Fibroblast of mammary gland (primary cell): ENCODE measurements at regions not wholly inside any gene's neighbourhood (a gene's known extent, or its start where the extent isn't known, plus 50 kb on each side); places are given as distances from the start of the nearest gene placed in this dataset.
"Not testable (repeated sequence)": the region's sequence is repeated elsewhere in the genome, so short reads cannot be mapped to it uniquely, and the experiment has no call there.

ENCODE experiments used
- DNase-seq: peaks from one replicate; pipeline ENCODE4 v3.0.0-alpha.2; 2010; ENCODE audit warnings: low read depth
- H3K4me3 ChIP-seq: 2 replicates; pipeline ENCODE4 v1.5.1; 2011; ENCODE audit warnings: low read depth, mild to moderate bottlenecking, low read length, moderate library complexity; ENCODE audit not compliant: control insufficient read depth
- CTCF ChIP-seq: conservative IDR thresholded peaks from 2 replicates; pipeline ENCODE4 v1.5.1; 2011; ENCODE audit warnings: low read depth, low read length, inconsistent platforms; ENCODE audit not compliant: control insufficient read depth, insufficient read depth

- H3K4me3 ChIP-seq, DNase-seq: not testable (repeated sequence)
Observed at GRCh38 chr20:26373066-26373465, 676.4 kb upstream of the ZNF337 start.

- no peak for TF ChIP-seq CTCF
- no peak for DNase-seq
- no peak overlapping the region for H3K4me3 ChIP-seq
Observed at GRCh38 chr20:26354511-26354910, 657.9 kb upstream of the ZNF337 start.

- no peak for TF ChIP-seq CTCF
- H3K4me3 ChIP-seq: no peak overlapping the region
- no peak for DNase-seq
Observed at GRCh38 chr20:26347396-26347795, 650.7 kb upstream of the ZNF337 start.

GRCh38 chr20:26340460-26341065 lies 643.9 kb upstream of the ZNF337 start:
- H3K4me3 ChIP-seq, DNase-seq: not testable (repeated sequence)

GRCh38 chr20:26324177-26324576 lies 627.5 kb upstream of the ZNF337 start:
- no peak overlapping the region for H3K4me3 ChIP-seq
- no peak for TF ChIP-seq CTCF
- no peak for DNase-seq

GRCh38 chr20:26315054-26315453 lies 618.4 kb upstream of the ZNF337 start:
- DNase-seq: no peak
- no peak for TF ChIP-seq CTCF
- H3K4me3 ChIP-seq: no peak overlapping the region

- not testable (repeated sequence) for DNase-seq
Observed at GRCh38 chr20:26309720-26310119, 613.1 kb upstream of the ZNF337 start.

GRCh38 chr20:26308961-26309360 lies 612.3 kb upstream of the ZNF337 start:
- TF ChIP-seq CTCF: no peak
- no peak for DNase-seq
- H3K4me3 ChIP-seq: no peak overlapping the region

More at GRCh38 chr20:26309720-26310119, 613.1 kb upstream of the ZNF337 start:
- not testable (repeated sequence) for H3K4me3 ChIP-seq
